C4-2B (cell line): ENCODE measurements at regions not wholly inside any gene's neighbourhood (a gene's known extent, or its start where the extent isn't known, plus 50 kb on each side); places are given as distances from the start of the nearest gene placed in this dataset.

Experiments used
- ZFX ChIP-seq: fragments of 450-650 bp; IDR thresholded peaks from 2 replicates; pipeline ENCODE4 v1.6.1; 2017
- TF ChIP-seq, protein P1 (sequence below): fragments of 450-650 bp; conservative IDR thresholded peaks from 2 replicates; pipeline ENCODE4 v1.5.1; 2017; ENCODE audit warnings: mild to moderate bottlenecking

- TF ChIP-seq, protein P1, sequence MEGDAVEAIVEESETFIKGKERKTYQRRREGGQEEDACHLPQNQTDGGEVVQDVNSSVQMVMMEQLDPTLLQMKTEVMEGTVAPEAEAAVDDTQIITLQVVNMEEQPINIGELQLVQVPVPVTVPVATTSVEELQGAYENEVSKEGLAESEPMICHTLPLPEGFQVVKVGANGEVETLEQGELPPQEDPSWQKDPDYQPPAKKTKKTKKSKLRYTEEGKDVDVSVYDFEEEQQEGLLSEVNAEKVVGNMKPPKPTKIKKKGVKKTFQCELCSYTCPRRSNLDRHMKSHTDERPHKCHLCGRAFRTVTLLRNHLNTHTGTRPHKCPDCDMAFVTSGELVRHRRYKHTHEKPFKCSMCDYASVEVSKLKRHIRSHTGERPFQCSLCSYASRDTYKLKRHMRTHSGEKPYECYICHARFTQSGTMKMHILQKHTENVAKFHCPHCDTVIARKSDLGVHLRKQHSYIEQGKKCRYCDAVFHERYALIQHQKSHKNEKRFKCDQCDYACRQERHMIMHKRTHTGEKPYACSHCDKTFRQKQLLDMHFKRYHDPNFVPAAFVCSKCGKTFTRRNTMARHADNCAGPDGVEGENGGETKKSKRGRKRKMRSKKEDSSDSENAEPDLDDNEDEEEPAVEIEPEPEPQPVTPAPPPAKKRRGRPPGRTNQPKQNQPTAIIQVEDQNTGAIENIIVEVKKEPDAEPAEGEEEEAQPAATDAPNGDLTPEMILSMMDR: no peak
- TF ChIP-seq ZFX: no peak
Observed at GRCh38 chr9:26742828-26743476, 149.7 kb downstream of the CAAP1 start.
